ENCODE measurements at regions not wholly inside any gene's neighbourhood (a gene's known extent, or its start where the extent isn't known, plus 50 kb on each side); places are given as distances from the start of the nearest gene placed in this dataset.

DNA sequence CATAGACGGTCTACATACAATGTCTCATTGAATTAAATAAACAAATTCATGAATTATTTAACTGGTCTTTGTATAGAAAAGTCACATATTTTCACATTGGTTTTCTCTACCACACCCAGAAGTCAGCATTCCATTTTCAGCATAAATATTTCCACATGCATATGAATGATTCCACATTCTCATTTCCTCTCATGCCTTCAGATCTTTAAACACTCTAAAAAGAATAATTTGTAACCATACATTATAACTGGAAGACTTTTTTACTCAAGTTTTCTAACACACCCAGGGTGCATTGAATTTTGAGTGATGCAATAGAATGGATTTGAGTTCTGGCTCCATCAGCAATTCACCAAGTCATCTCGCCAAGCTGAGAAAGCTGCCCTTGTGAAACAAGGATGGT, 501.8 kb upstream of the TENM4 start:
- no TSS peak for BruUV-seq (replicated peaks)
- TF ChIP-seq IRF4 (IDR thresholded peaks at IDR 0.05; ENCODE audit: low read depth, low read length), result no peak
- TF ChIP-seq HCFC1 (IDR thresholded peaks at IDR 0.05; ENCODE audit: low read length), result no peak
- TF ChIP-seq EZH2 (IDR thresholded peaks at IDR 0.05; ENCODE audit: borderline replicate concordance, control insufficient read depth, low read depth, low read length), result no peak
- TF ChIP-seq ZBTB33 (IDR thresholded peaks at IDR 0.05), result no peak
- no peak for TF ChIP-seq ZNF384 (IDR thresholded peaks at IDR 0.05; ENCODE audit: borderline replicate concordance, low read depth, low read length)
- no peak for TF ChIP-seq CBX5 (IDR thresholded peaks at IDR 0.05; ENCODE audit: low read depth)
- no peak for TF ChIP-seq RAD51 (IDR thresholded peaks at IDR 0.05)
- TF ChIP-seq ELK1 (IDR thresholded peaks at IDR 0.05; ENCODE audit: low read depth, low read length), result no peak
- no peak for TF ChIP-seq TCF3 (IDR thresholded peaks at IDR 0.05; ENCODE audit: borderline replicate concordance, insufficient read depth, low read depth, low read length)
- TF ChIP-seq SMARCA5 (IDR thresholded peaks at IDR 0.05), result no peak
- no peak for TF ChIP-seq JUND (IDR thresholded peaks at IDR 0.05; ENCODE audit: low read depth, low read length)
- TF ChIP-seq NFIC (IDR thresholded peaks at IDR 0.05; ENCODE audit: low read depth, low read length), result no peak
- TF ChIP-seq, protein P1, sequence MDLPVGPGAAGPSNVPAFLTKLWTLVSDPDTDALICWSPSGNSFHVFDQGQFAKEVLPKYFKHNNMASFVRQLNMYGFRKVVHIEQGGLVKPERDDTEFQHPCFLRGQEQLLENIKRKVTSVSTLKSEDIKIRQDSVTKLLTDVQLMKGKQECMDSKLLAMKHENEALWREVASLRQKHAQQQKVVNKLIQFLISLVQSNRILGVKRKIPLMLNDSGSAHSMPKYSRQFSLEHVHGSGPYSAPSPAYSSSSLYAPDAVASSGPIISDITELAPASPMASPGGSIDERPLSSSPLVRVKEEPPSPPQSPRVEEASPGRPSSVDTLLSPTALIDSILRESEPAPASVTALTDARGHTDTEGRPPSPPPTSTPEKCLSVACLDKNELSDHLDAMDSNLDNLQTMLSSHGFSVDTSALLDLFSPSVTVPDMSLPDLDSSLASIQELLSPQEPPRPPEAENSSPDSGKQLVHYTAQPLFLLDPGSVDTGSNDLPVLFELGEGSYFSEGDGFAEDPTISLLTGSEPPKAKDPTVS (IDR thresholded peaks at IDR 0.05; ENCODE audit: low read depth, low read length), result no peak
- no peak for TF ChIP-seq FOXM1 (IDR thresholded peaks at IDR 0.05; ENCODE audit: low read depth, low read length)
- no peak overlapping the region for H2AFZ ChIP-seq (ENCODE audit: control insufficient read depth, low read depth, low read length)
- no peak for DNase-seq (ENCODE audit: low read depth, low spot score)
- no peak for FAIRE-seq
- H3K27ac ChIP-seq (ENCODE audit: control insufficient read depth, insufficient read depth), result no peak overlapping the region
- H3K9ac ChIP-seq (ENCODE audit: control insufficient read depth, insufficient read depth, low read length), result no peak overlapping the region
- WGBS (ENCODE audit: insufficient coverage, insufficient replicate concordance, low lambda C conversion rate, missing lambda C conversion rate), result 1% methylated on average over 2 of the region's 2 CpGs
- H3K79me2 ChIP-seq (ENCODE audit: control insufficient read depth, insufficient read depth, low read length), result no peaks in the 10 kb centered on the region
- no peaks in the 10 kb centered on the region for H3K36me3 ChIP-seq (ENCODE audit: control insufficient read depth in 2 of 2, insufficient read depth in 2 of 2, low read length in 1 of 2)
- ATAC-seq, result no peak
- ChIA-PET SMC1A (ENCODE audit: uncharacterized antibody, unreplicated experiment) (no interaction called here), POLR2A (no interaction called here), RAD21 (ENCODE audit: unreplicated experiment) (no interaction called here), CTCF (no interaction called here)
- H4K20me1 ChIP-seq (ENCODE audit: control insufficient read depth, insufficient read depth), result no peaks in the 10 kb centered on the region
- intact Hi-C loops (cut with micrococcal nuclease; ENCODE audit: unreplicated experiment) (no loop called here), in situ Hi-C loops (cut with MboI) (no loop called here)
- no peaks in the 10 kb centered on the region for H3K27me3 ChIP-seq (replicated peaks in 1 of 2; ENCODE audit: control insufficient read depth in 2 of 2, insufficient read depth in 2 of 2, low read length in 1 of 2)
- H3K4me1 ChIP-seq (ENCODE audit: control insufficient read depth, insufficient read depth, low read length), result no peaks in the 10 kb centered on the region
- H3K9me3 ChIP-seq (replicated peaks; ENCODE audit: control insufficient read depth, insufficient read depth, low read length), result no peaks in the 10 kb centered on the region
- H3K4me3 ChIP-seq, result no peak overlapping the region
- no peak overlapping the region for H3K4me2 ChIP-seq (ENCODE audit: control insufficient read depth, insufficient read depth)
